Adrenal gland (tissue), 9 donors: ENCODE measurements at regions not wholly inside any gene's neighbourhood (a gene's known extent, or its start where the extent isn't known, plus 50 kb on each side); places are given as distances from the start of the nearest gene placed in this dataset.

Experiments
- DNase-seq, 7 donors: peaks; one replicate each; pipeline ENCODE4 v3.0.0-alpha.2; 2019 to 2020
- H3K27ac ChIP-seq, 5 donors: fragments of 200-600 bp; sonication (generic) in 4 of 5; 1 replicate in 3 of 5; 2 replicates in 2 of 5; pipeline versions ENCODE4 v1.5.1 to v1.8.0; 2016 to 2020; ENCODE audit warnings: mild to moderate bottlenecking in 1 of 5
- H3K27me3 ChIP-seq: fragments of 200-600 bp; 2 replicates; pipeline ENCODE4 v1.8.0; 2021
- H3K36me3 ChIP-seq, 2 donors: fragments of 200-600 bp; replicated peaks in 1 of 2; 1 replicate in 1 of 2; 2 replicates in 1 of 2; pipeline versions ENCODE4 v1.5.1 to v1.8.0; 2018 to 2022
- H3K4me1 ChIP-seq, 2 donors: fragments of 200-600 bp; replicated peaks in 1 of 2; 1 replicate in 1 of 2; 2 replicates in 1 of 2; pipeline versions ENCODE4 v1.5.1 to v1.8.0; 2018 to 2021
- H3K4me3 ChIP-seq, 4 donors: fragments of 200-600 bp; sonication (generic) in 3 of 4; one replicate each; pipeline ENCODE4 v1.5.1; 2016 to 2018
- H3K9me3 ChIP-seq, 3 donors: fragments of 200-600 bp; sonication (generic) in 1 of 3; replicated peaks in 1 of 3; 1 replicate in 2 of 3; 2 replicates in 1 of 3; pipeline versions ENCODE4 v1.5.1 to v1.8.0; 2016 to 2021
- CTCF ChIP-seq, 6 experiments: fragments of 450-650 bp in 4 of 6; fragments of 200-600 bp in 2 of 6; sonication (generic) in 1 of 6; IDR thresholded peaks; 1 replicate in 5 of 6; 2 replicates in 1 of 6; pipeline versions ENCODE4 v1.5.1 to v1.8.0; 2016 to 2021; ENCODE audit warnings: antibody characterized with exemption in 6 of 6, mild to moderate bottlenecking in 2 of 6, moderate library complexity in 1 of 6
- POLR2A ChIP-seq, 2 donors: fragments of 450-650 bp; IDR thresholded peaks; one replicate each; pipeline ENCODE4 v1.6.1; 2017; ENCODE audit warnings: antibody characterized with exemption in 2 of 2, mild to moderate bottlenecking in 2 of 2, moderate library complexity in 1 of 2
- WGBS, 4 donors: extraction: QIAGEN DNeasy Blood & Tissue Kit in 2 of 4; methylation state at CpG; one replicate each; pipeline versions ENCODE4 v1.1.5 to v1.1.7; 2013 to 2017; 5-methylcytosine and 5-hydroxymethylcytosine counted together
- intact Hi-C, 2 donors: fragments of 100-400 bp; cut with DNase I; formaldehyde crosslinking; loops; one replicate each; pipeline versions ENCODE4 v1.14.1 to v1.15.0; 2022 to 2023
- donor health status: healthy with polysubstance abuse.
- donor health status: Bipolar disorder and iron deficiency.
- donor health status: DM: yes; HTN: yes; CAD: no.
- donor health status: DM: no; HTN: no; CAD: no.
- donor health status: DM: no; HTN: no; CAD: no.

- 79 to 90% (median 84%) methylated on average over 3 of the region's 3 CpGs for WGBS, 4 donors
- Histone ChIP-seq H3K4me1 (no peaks in the 10 kb centered on the region), H3K36me3 (no peaks in the 10 kb centered on the region), H3K27ac (no peak overlapping the region), H3K27me3 (no peaks in the 10 kb centered on the region), H3K9me3 (no peaks in the 10 kb centered on the region), H3K4me3 (no peak overlapping the region)
- DNase-seq: no peak
- intact Hi-C loops: no loop called here
- TF ChIP-seq CTCF (IDR thresholded peaks at IDR 0.05) (no peak), POLR2A (IDR thresholded peaks at IDR 0.05) (no peak)
Observed at GRCh38 chr9:2459756-2460155, 161.8 kb upstream of the VLDLR start.

- H3K4me1 ChIP-seq: no peaks in the 10 kb centered on the region
- H3K4me3 ChIP-seq: no peak overlapping the region
- WGBS, 4 donors: 74 to 86% (median 81%) methylated on average over 5 of the region's 5 CpGs
- TF ChIP-seq CTCF (IDR thresholded peaks at IDR 0.05): no peak
- TF ChIP-seq POLR2A (IDR thresholded peaks at IDR 0.05): no peak
- no peaks in the 10 kb centered on the region for H3K27me3 ChIP-seq
- intact Hi-C loops: no loop called here
- DNase-seq: no peak
- no peaks in the 10 kb centered on the region for H3K9me3 ChIP-seq
- no peak overlapping the region for H3K27ac ChIP-seq
- H3K36me3 ChIP-seq: no peaks in the 10 kb centered on the region
Observed at GRCh38 chr9:2461892-2462291, 159.7 kb upstream of the VLDLR start.

- no peaks in the 10 kb centered on the region for H3K36me3 ChIP-seq
- peaks cover 0 to under 1% of the 10 kb centered on the region in 2 donors for H3K4me1 ChIP-seq
- no peaks in the 10 kb centered on the region for H3K9me3 ChIP-seq
- no peak overlapping the region for H3K27ac ChIP-seq
- TF ChIP-seq POLR2A (IDR thresholded peaks at IDR 0.05) (no peak), CTCF (IDR thresholded peaks at IDR 0.05) (no peak)
- DNase-seq: no peak
- no peak overlapping the region for H3K4me3 ChIP-seq
- intact Hi-C loops: no loop called here
- H3K27me3 ChIP-seq: no peaks in the 10 kb centered on the region
- WGBS, 4 donors: 73 to 94% (median 91%) methylated on average over 2 of the region's 2 CpGs
Observed at GRCh38 chr9:2464624-2465023, 157.0 kb upstream of the VLDLR start.

- Histone ChIP-seq H3K4me3 (no peak overlapping the region), H3K27ac (no peak overlapping the region), H3K36me3 (no peaks in the 10 kb centered on the region), H3K27me3 (no peaks in the 10 kb centered on the region), H3K4me1 (peaks cover 0 to 9% of the 10 kb centered on the region in 2 donors), H3K9me3 (no peaks in the 10 kb centered on the region)
- DNase-seq: no peak
- 81 to 92% (median 88%) methylated on average over 2 of the region's 2 CpGs for WGBS, 4 donors
- TF ChIP-seq POLR2A (IDR thresholded peaks at IDR 0.05): no peak
- TF ChIP-seq CTCF (IDR thresholded peaks at IDR 0.05): no peak
- intact Hi-C loops: no loop called here
Observed at GRCh38 chr9:2465516-2465915, 156.1 kb upstream of the VLDLR start.
